H9 (cell line): ENCODE measurements at regions not wholly inside any gene's neighbourhood (a gene's known extent, or its start where the extent isn't known, plus 50 kb on each side); places are given as distances from the start of the nearest gene placed in this dataset.

Source experiments
- DNase-seq: peaks from one replicate; pipeline ENCODE4 v3.0.0-alpha.2; 2017
- H2AFZ ChIP-seq: one replicate; pipeline ENCODE4 v1.6.1; 2013; ENCODE audit warnings: mild to moderate bottlenecking, low read length, control low read depth, moderate library complexity
- H2AK5ac ChIP-seq: 2 replicates; pipeline ENCODE4 v1.6.1; 2013; ENCODE audit warnings: low read length, control low read depth, mixed read lengths; ENCODE audit not compliant: insufficient read length
- H2BK120ac ChIP-seq: one replicate; pipeline ENCODE4 v1.6.1; 2013; ENCODE audit warnings: low read depth, mild to moderate bottlenecking, low read length, control low read depth, inconsistent platforms; ENCODE audit not compliant: poor library complexity, severe bottlenecking
- H2BK12ac ChIP-seq: 2 replicates; pipeline ENCODE4 v1.6.1; 2013; ENCODE audit warnings: low read length, control low read depth, mixed read lengths, low read depth; ENCODE audit not compliant: insufficient read length
- H2BK15ac ChIP-seq: 2 replicates; pipeline ENCODE4 v1.6.1; 2013; ENCODE audit warnings: low read depth, low read length, control low read depth
- H2BK20ac ChIP-seq: one replicate; pipeline ENCODE4 v1.6.1; 2013; ENCODE audit warnings: low read depth, mild to moderate bottlenecking, low read length, control low read depth, inconsistent platforms; ENCODE audit not compliant: poor library complexity, severe bottlenecking
- H2BK5ac ChIP-seq: 2 replicates; pipeline ENCODE4 v1.6.1; 2013; ENCODE audit warnings: low read length, control low read depth, mixed read lengths; ENCODE audit not compliant: insufficient read length
- H3K14ac ChIP-seq: 2 replicates; pipeline ENCODE4 v1.6.1; 2013; ENCODE audit warnings: low read length, control low read depth; ENCODE audit not compliant: insufficient read depth
- H3K18ac ChIP-seq: 2 replicates; pipeline ENCODE4 v1.6.1; 2013; ENCODE audit warnings: low read depth, mild to moderate bottlenecking, mixed read lengths, low read length, control low read depth; ENCODE audit not compliant: insufficient read length
- H3K23ac ChIP-seq: 2 replicates; pipeline ENCODE4 v1.6.1; 2013; ENCODE audit warnings: low read length, control low read depth, mixed read lengths, low read depth; ENCODE audit not compliant: insufficient read length
- H3K23me2 ChIP-seq: 2 replicates; pipeline ENCODE4 v1.6.1; 2013; ENCODE audit warnings: low read depth, mild to moderate bottlenecking, mixed read lengths, low read length, control low read depth; ENCODE audit not compliant: insufficient read length, poor library complexity, severe bottlenecking
- H3K27ac ChIP-seq: 2 replicates; pipeline ENCODE4 v1.5.1; 2013; ENCODE audit warnings: low read length, control low read depth, mixed read lengths, low read depth; ENCODE audit not compliant: insufficient read length
- H3K27me3 ChIP-seq: 2 replicates; pipeline ENCODE4 v1.6.1; 2013; ENCODE audit warnings: low read length, control low read depth, inconsistent platforms; ENCODE audit not compliant: insufficient read depth
- H3K4ac ChIP-seq: 2 replicates; pipeline ENCODE4 v1.6.1; 2013; ENCODE audit warnings: low read depth, mild to moderate bottlenecking, control low read depth, inconsistent platforms, low read length, moderate library complexity
- H3K4me1 ChIP-seq: 2 replicates; pipeline ENCODE4 v1.6.1; 2013; ENCODE audit warnings: low read length, control low read depth, inconsistent platforms; ENCODE audit not compliant: insufficient read depth
- H3K4me2 ChIP-seq: 2 replicates; pipeline ENCODE4 v1.6.1; 2013; ENCODE audit warnings: low read length, control low read depth, mixed read lengths; ENCODE audit not compliant: insufficient read length, insufficient read depth
- H3K56ac ChIP-seq: 2 replicates; pipeline ENCODE4 v1.6.1; 2013; ENCODE audit warnings: low read depth, mild to moderate bottlenecking, mixed read lengths, low read length, control low read depth; ENCODE audit not compliant: insufficient read length
- H3K79me1 ChIP-seq: 2 replicates; pipeline ENCODE4 v1.6.1; 2013; ENCODE audit warnings: low read depth, mild to moderate bottlenecking, moderate library complexity, low read length, control low read depth, inconsistent platforms; ENCODE audit not compliant: insufficient read depth, poor library complexity, severe bottlenecking
- H3K79me2 ChIP-seq: 2 replicates; pipeline ENCODE4 v1.6.1; 2013; ENCODE audit warnings: low read length, control low read depth, inconsistent platforms; ENCODE audit not compliant: insufficient read depth
- H3K9ac ChIP-seq: 2 replicates; pipeline ENCODE4 v1.6.1; 2013; ENCODE audit warnings: low read length, control low read depth, mixed read lengths; ENCODE audit not compliant: insufficient read length; ENCODE audit errors: extremely low read depth
- H3K9me3 ChIP-seq: one replicate; pipeline ENCODE4 v1.6.1; 2013; ENCODE audit warnings: low read depth, low read length, inconsistent platforms; ENCODE audit not compliant: control insufficient read depth
- H3T11ph ChIP-seq: one replicate; pipeline ENCODE4 v1.6.1; 2013; ENCODE audit warnings: mild to moderate bottlenecking, low read length, control low read depth, inconsistent platforms
- H4K20me1 ChIP-seq: one replicate; pipeline ENCODE4 v1.6.1; 2013; ENCODE audit not compliant: control insufficient read depth, insufficient read length, insufficient read depth
- H4K5ac ChIP-seq: 2 replicates; pipeline ENCODE4 v1.6.1; 2013; ENCODE audit warnings: low read depth, mild to moderate bottlenecking, mixed read lengths, low read length, control low read depth; ENCODE audit not compliant: insufficient read length
- H4K8ac ChIP-seq: replicated peaks from 2 replicates; pipeline ENCODE4 v1.6.1; 2013; ENCODE audit warnings: low read length, control low read depth, mixed read lengths, low read depth; ENCODE audit not compliant: insufficient read length
- H4K91ac ChIP-seq: 2 replicates; pipeline ENCODE4 v1.6.1; 2013; ENCODE audit warnings: low read depth, mild to moderate bottlenecking, moderate library complexity, mixed read lengths, low read length, control low read depth; ENCODE audit not compliant: insufficient read length
- H3K27ac Mint-ChIP-seq, 3 experiments: 2 replicates in 2 of 3; 3 replicates in 1 of 3; pipeline ENCODE4 v1.8.0; 2020 to 2021; ENCODE audit warnings: mixed read lengths in 3 of 3, mild to moderate bottlenecking in 1 of 3, moderate library complexity in 1 of 3
- H3K27me3 Mint-ChIP-seq: 2 replicates; pipeline ENCODE4 v1.8.0; 2021; ENCODE audit warnings: low read depth, mild to moderate bottlenecking, moderate library complexity, mixed read lengths
- H3K36me3 Mint-ChIP-seq, 3 experiments: 2 replicates in 2 of 3; 3 replicates in 1 of 3; pipeline ENCODE4 v1.8.0; 2020 to 2021; ENCODE audit warnings: low read depth in 3 of 3, mixed read lengths in 3 of 3; ENCODE audit not compliant: insufficient read depth in 1 of 3
- H3K4me1 Mint-ChIP-seq, 2 experiments: 2 replicates each; pipeline ENCODE4 v1.8.0; 2020; ENCODE audit warnings: mixed read lengths in 2 of 2
- H3K4me3 Mint-ChIP-seq, 2 experiments: 2 replicates in 1 of 2; 3 replicates in 1 of 2; pipeline ENCODE4 v1.8.0; 2020 to 2021; ENCODE audit warnings: mild to moderate bottlenecking in 2 of 2, mixed read lengths in 2 of 2, moderate library complexity in 1 of 2
- H3K9me3 Mint-ChIP-seq, 2 experiments: 2 replicates in 1 of 2; 3 replicates in 1 of 2; pipeline ENCODE4 v1.8.0; 2020; ENCODE audit warnings: mild to moderate bottlenecking in 2 of 2, mixed read lengths in 2 of 2, moderate library complexity in 1 of 2
- CTCF ChIP-seq: fragments of 200-600 bp; sonication (generic); conservative IDR thresholded peaks from 3 replicates; pipeline ENCODE4 v1.8.0; 2021; ENCODE audit warnings: antibody characterized with exemption, mild to moderate bottlenecking
- WGBS: extraction: QIAGEN DNeasy Blood & Tissue Kit; methylation state at CpG from one replicate; pipeline ENCODE4 v1.1.7; 2013; ENCODE audit warnings: missing lambda C conversion rate, low lambda C conversion rate, mixed read lengths; ENCODE audit not compliant: insufficient read length; ENCODE audit errors: extremely low coverage; 5-methylcytosine and 5-hydroxymethylcytosine counted together

- no peak for TF ChIP-seq CTCF
- H2BK5ac ChIP-seq: no peak overlapping the region
- H3K23me2 ChIP-seq: no peaks in the 10 kb centered on the region
- H3K23ac ChIP-seq: no peak overlapping the region
- H3K14ac ChIP-seq: no peak overlapping the region; the same call in 1 of the 2 replicates
- Mint-ChIP-seq H3K4me3 (no peak overlapping the region), H3K27me3 (peaks cover 7% of the 10 kb centered on the region), H3K36me3 (no peaks in the 10 kb centered on the region), H3K4me1 (peaks cover under 1% of the 10 kb centered on the region in 2 experiments; a peak in 2 of 4 replicates), H3K9me3 (no peaks in the 10 kb centered on the region), H3K27ac (no peak overlapping the region)
- H4K8ac ChIP-seq: no peak overlapping the region
- H2AFZ ChIP-seq: no peak overlapping the region
- no peak for DNase-seq
- H3K4me2 ChIP-seq: no peak overlapping the region
- no peak overlapping the region for H4K91ac ChIP-seq
- no peak overlapping the region for H3K27ac ChIP-seq
- H2BK12ac ChIP-seq: no peak overlapping the region
- H3K9me3 ChIP-seq: no peaks in the 10 kb centered on the region
- no CpG with 5 or more reads among the region's 21 CpGs for WGBS
- H3K56ac ChIP-seq: no peak overlapping the region
- H3K79me2 ChIP-seq: no peaks in the 10 kb centered on the region
- no peak overlapping the region for H3K9ac ChIP-seq
- no peak overlapping the region for H3K4ac ChIP-seq
- no peak overlapping the region for H3T11ph ChIP-seq
- H2AK5ac ChIP-seq: no peak overlapping the region
- H4K20me1 ChIP-seq: no peaks in the 10 kb centered on the region
- H3K79me1 ChIP-seq: no peaks in the 10 kb centered on the region
- H2BK15ac ChIP-seq: no peak overlapping the region
- no peak overlapping the region for H4K5ac ChIP-seq
- no peak overlapping the region for H2BK20ac ChIP-seq
- no peaks in the 10 kb centered on the region for H3K4me1 ChIP-seq
- no peaks in the 10 kb centered on the region for H3K27me3 ChIP-seq
- no peak overlapping the region for H3K18ac ChIP-seq
- H2BK120ac ChIP-seq: no peak overlapping the region
These were observed 718.9 kb downstream of the BRD1 start for GRCh38 chr22:49108636-49109315.
